B cell (primary cell): ENCODE measurements at regions not wholly inside any gene's neighbourhood (a gene's known extent, or its start where the extent isn't known, plus 50 kb on each side); places are given as distances from the start of the nearest gene placed in this dataset.
"Not testable (repeated sequence)": the region's sequence is repeated elsewhere in the genome, so short reads cannot be mapped to it uniquely, and the experiment has no call there.

Experiments
- EZH2 ChIP-seq: IDR thresholded peaks from 2 replicates; pipeline ENCODE4 v1.6.1; 2012; ENCODE audit warnings: borderline replicate concordance, low read depth, mild to moderate bottlenecking, moderate library complexity, low read length; ENCODE audit not compliant: insufficient read depth, poor library complexity, severe bottlenecking
- TF ChIP-seq, protein P1 (sequence below): fragments of 200-600 bp; IDR thresholded peaks from one replicate; pipeline ENCODE4 v1.8.0; 2022; ENCODE audit warnings: antibody characterized with exemption, mild to moderate bottlenecking

DNA sequence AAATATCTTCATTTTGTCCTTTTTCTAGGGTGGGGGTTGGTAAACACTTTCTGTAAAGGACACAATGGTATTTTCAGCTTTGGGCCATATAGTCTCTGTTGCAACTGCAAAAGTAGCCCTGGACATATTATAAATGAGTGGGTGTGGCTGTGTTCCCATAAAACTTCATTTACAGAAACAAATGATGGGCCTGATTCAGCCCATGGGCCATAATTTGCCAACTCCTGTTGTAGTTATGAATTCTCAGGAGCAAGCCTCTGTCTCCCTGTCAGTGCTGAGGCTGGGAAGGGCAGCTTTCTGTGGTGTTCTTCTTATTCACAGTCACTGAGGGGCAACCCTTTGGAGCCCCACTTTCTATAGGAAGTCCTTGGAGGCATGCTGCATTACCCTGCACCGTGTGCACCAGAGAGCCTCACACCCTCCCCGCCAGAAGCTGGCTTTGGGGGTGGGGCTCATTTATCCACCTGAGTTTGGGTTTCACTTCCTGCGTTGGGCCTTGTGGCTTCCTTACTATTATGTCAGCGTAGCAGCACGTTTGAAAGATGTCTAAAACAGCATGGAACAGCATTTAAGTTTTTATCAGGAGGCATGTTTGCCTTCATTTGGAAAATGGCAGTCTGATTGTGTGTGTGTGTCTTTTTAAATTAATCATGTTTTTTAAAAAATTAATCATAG lies 60.8 kb upstream of the FAN1 start:
- TF ChIP-seq, protein P1, sequence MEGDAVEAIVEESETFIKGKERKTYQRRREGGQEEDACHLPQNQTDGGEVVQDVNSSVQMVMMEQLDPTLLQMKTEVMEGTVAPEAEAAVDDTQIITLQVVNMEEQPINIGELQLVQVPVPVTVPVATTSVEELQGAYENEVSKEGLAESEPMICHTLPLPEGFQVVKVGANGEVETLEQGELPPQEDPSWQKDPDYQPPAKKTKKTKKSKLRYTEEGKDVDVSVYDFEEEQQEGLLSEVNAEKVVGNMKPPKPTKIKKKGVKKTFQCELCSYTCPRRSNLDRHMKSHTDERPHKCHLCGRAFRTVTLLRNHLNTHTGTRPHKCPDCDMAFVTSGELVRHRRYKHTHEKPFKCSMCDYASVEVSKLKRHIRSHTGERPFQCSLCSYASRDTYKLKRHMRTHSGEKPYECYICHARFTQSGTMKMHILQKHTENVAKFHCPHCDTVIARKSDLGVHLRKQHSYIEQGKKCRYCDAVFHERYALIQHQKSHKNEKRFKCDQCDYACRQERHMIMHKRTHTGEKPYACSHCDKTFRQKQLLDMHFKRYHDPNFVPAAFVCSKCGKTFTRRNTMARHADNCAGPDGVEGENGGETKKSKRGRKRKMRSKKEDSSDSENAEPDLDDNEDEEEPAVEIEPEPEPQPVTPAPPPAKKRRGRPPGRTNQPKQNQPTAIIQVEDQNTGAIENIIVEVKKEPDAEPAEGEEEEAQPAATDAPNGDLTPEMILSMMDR, result not testable (repeated sequence)
- not testable (repeated sequence) for TF ChIP-seq EZH2
